ENCODE measurements at regions not wholly inside any gene's neighbourhood (a gene's known extent, or its start where the extent isn't known, plus 50 kb on each side); places are given as distances from the start of the nearest gene placed in this dataset.
A peak's percentile ranks its signal among the peaks of the same experiment; 100 is the strongest.
"Not testable (repeated sequence)": the region's sequence is repeated elsewhere in the genome, so short reads cannot be mapped to it uniquely, and the experiment has no call there.

- peak overlapping the region; percentile 59 for H3K27ac Mint-ChIP-seq (ENCODE audit: unreplicated experiment)
- peak; percentile 32 for DNase-seq
- not testable (repeated sequence) for H3K27me3 Mint-ChIP-seq (ENCODE audit: unreplicated experiment); H3K9me3 Mint-ChIP-seq (ENCODE audit: unreplicated experiment); H3K36me3 Mint-ChIP-seq (ENCODE audit: unreplicated experiment); H3K4me1 Mint-ChIP-seq (ENCODE audit: low read depth, unreplicated experiment); H3K4me3 Mint-ChIP-seq (ENCODE audit: unreplicated experiment)
Measured at GRCh38 chr2:111262627-111263379, 142.1 kb downstream of the BCL2L11 start.

DNA sequence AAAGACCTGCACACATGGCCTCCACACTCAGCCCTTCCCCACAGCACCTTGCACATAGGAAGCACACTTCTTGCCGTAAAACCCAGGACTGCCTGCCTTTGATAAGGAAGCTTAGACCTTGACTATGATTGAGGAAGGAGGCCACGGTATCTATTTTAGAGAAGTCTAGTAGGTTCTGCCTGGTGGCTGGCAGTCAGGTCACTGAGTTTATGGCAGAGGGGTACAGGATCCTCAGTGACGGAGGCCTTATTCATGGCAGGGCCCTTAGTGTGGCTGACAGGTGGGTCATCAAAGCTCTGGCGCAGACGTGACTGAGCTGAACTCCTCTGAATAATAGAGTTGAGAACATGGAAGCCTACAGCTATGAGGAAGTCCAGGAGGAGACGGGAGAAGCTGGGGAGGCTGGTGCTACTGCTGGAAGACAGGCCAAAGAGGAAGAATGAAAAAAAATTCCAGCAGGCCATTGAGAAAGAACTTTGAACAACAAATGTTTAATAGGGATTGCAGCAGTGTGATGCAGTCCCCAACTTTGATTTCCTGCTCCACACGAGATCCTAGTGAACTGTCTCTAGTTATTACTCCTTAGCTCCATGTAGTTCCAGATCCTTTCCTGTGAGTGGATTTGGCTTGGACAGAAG, 142.8 kb downstream of the BCL2L11 start:
- H3K4me1 Mint-ChIP-seq (ENCODE audit: low read depth, unreplicated experiment); H3K27ac Mint-ChIP-seq (ENCODE audit: unreplicated experiment); H3K9me3 Mint-ChIP-seq (ENCODE audit: unreplicated experiment); H3K36me3 Mint-ChIP-seq (ENCODE audit: unreplicated experiment); DNase-seq; H3K4me3 Mint-ChIP-seq (ENCODE audit: unreplicated experiment); H3K27me3 Mint-ChIP-seq (ENCODE audit: unreplicated experiment): not testable (repeated sequence)

GRCh38 chr2:111264956-111265355, 144.2 kb downstream of the BCL2L11 start:
- H3K9me3 Mint-ChIP-seq (ENCODE audit: unreplicated experiment); H3K27me3 Mint-ChIP-seq (ENCODE audit: unreplicated experiment); H3K27ac Mint-ChIP-seq (ENCODE audit: unreplicated experiment); H3K4me3 Mint-ChIP-seq (ENCODE audit: unreplicated experiment); H3K4me1 Mint-ChIP-seq (ENCODE audit: low read depth, unreplicated experiment); DNase-seq; H3K36me3 Mint-ChIP-seq (ENCODE audit: unreplicated experiment): not testable (repeated sequence)

GRCh38 chr2:111266556-111266955, 145.8 kb downstream of the BCL2L11 start:
- H3K4me3 Mint-ChIP-seq (ENCODE audit: unreplicated experiment); H3K36me3 Mint-ChIP-seq (ENCODE audit: unreplicated experiment); DNase-seq; H3K27me3 Mint-ChIP-seq (ENCODE audit: unreplicated experiment); H3K4me1 Mint-ChIP-seq (ENCODE audit: low read depth, unreplicated experiment); H3K9me3 Mint-ChIP-seq (ENCODE audit: unreplicated experiment); H3K27ac Mint-ChIP-seq (ENCODE audit: unreplicated experiment): not testable (repeated sequence)

DNA sequence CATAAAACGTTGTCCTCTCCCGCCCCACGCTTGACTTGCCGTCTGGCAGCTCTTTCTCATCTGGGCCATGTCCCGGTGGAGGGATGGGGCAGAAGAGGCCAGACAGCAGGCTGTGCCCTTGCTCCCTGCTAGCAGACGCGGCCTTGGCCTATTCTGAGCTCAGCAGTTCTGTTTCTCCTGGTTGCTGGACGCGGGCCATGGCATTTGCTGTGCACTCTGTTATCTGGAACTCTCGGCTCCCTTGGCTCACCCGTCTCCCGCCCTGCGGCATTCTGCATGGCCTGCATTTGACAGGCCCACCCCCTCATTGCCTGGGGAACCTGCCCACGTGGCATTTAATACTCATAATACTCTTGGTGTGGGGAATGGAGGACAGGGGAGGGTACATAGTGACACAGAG, 146.3 kb downstream of the BCL2L11 start:
- H3K4me3 Mint-ChIP-seq (ENCODE audit: unreplicated experiment); H3K4me1 Mint-ChIP-seq (ENCODE audit: low read depth, unreplicated experiment); DNase-seq; H3K36me3 Mint-ChIP-seq (ENCODE audit: unreplicated experiment); H3K9me3 Mint-ChIP-seq (ENCODE audit: unreplicated experiment); H3K27me3 Mint-ChIP-seq (ENCODE audit: unreplicated experiment); H3K27ac Mint-ChIP-seq (ENCODE audit: unreplicated experiment): not testable (repeated sequence)

DNA sequence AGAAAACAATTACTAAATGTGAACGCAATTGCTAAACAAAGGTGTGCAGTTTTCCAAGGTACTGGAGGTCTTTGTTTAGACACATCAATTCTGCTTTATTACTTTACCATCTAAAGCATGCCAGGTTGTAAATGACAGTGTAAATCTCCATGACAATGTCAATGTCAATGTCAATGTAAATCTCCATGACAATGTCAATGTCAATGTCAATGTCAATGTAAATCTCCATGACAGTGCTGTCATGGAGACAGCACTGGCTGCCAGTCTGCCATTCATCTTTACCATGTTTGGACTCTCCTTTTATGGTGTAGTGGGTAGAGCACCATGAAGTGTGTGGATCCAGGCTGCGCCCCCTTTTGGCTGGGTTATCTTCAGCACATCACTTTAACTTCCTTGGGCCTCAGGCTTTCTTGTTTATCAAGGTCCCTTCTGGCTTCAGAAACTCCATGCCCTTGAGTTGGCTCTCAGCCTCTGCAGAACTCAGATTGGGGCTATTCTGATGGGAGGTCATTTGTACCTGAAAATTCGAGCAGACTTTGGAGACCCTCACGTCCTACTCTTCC, 149.1 kb downstream of the BCL2L11 start:
- not testable (repeated sequence) for H3K36me3 Mint-ChIP-seq (ENCODE audit: unreplicated experiment); H3K9me3 Mint-ChIP-seq (ENCODE audit: unreplicated experiment); H3K27ac Mint-ChIP-seq (ENCODE audit: unreplicated experiment); H3K4me3 Mint-ChIP-seq (ENCODE audit: unreplicated experiment); H3K27me3 Mint-ChIP-seq (ENCODE audit: unreplicated experiment); DNase-seq; H3K4me1 Mint-ChIP-seq (ENCODE audit: low read depth, unreplicated experiment)

DNA sequence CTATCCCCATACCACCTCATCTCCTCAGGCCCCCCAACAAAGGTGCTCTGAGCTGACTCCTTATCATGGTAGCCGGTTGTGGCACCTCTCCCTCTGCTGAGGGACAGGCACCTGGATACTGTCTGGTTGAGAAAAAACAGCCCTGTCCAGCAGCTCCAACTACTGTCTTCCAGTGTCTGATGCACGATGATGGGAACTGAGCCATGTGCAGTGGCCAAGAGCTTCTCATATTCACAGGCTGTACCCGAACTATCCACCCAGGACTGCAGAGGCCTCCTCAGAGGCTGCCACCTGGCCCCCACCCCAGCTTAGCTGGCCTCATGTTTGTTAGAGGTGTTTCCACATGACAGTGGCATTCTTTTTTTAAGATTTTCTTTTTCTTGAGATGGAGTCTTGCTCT, 149.9 kb downstream of the BCL2L11 start:
- not testable (repeated sequence) for H3K9me3 Mint-ChIP-seq (ENCODE audit: unreplicated experiment); H3K27me3 Mint-ChIP-seq (ENCODE audit: unreplicated experiment); H3K36me3 Mint-ChIP-seq (ENCODE audit: unreplicated experiment); H3K4me1 Mint-ChIP-seq (ENCODE audit: low read depth, unreplicated experiment); H3K27ac Mint-ChIP-seq (ENCODE audit: unreplicated experiment); DNase-seq; H3K4me3 Mint-ChIP-seq (ENCODE audit: unreplicated experiment)

GRCh38 chr2:111271647-111272304, 151.1 kb downstream of the BCL2L11 start:
- not testable (repeated sequence) for H3K36me3 Mint-ChIP-seq (ENCODE audit: unreplicated experiment); H3K4me3 Mint-ChIP-seq (ENCODE audit: unreplicated experiment); H3K4me1 Mint-ChIP-seq (ENCODE audit: low read depth, unreplicated experiment); H3K27ac Mint-ChIP-seq (ENCODE audit: unreplicated experiment); DNase-seq; H3K27me3 Mint-ChIP-seq (ENCODE audit: unreplicated experiment); H3K9me3 Mint-ChIP-seq (ENCODE audit: unreplicated experiment)

- not testable (repeated sequence) for DNase-seq; H3K4me1 Mint-ChIP-seq (ENCODE audit: low read depth, unreplicated experiment); H3K27ac Mint-ChIP-seq (ENCODE audit: unreplicated experiment); H3K4me3 Mint-ChIP-seq (ENCODE audit: unreplicated experiment); H3K27me3 Mint-ChIP-seq (ENCODE audit: unreplicated experiment); H3K36me3 Mint-ChIP-seq (ENCODE audit: unreplicated experiment); H3K9me3 Mint-ChIP-seq (ENCODE audit: unreplicated experiment)
Measured at GRCh38 chr2:111273007-111273406, 152.3 kb downstream of the BCL2L11 start.

- H3K4me3 Mint-ChIP-seq (ENCODE audit: unreplicated experiment); H3K27ac Mint-ChIP-seq (ENCODE audit: unreplicated experiment); DNase-seq: not testable (repeated sequence)
Measured at GRCh38 chr2:111275047-111275853, 154.5 kb downstream of the BCL2L11 start.

GRCh38 chr2:111275854-111276171, 155.1 kb downstream of the BCL2L11 start:
- not testable (repeated sequence) for H3K27me3 Mint-ChIP-seq (ENCODE audit: unreplicated experiment); H3K4me1 Mint-ChIP-seq (ENCODE audit: low read depth, unreplicated experiment); H3K4me3 Mint-ChIP-seq (ENCODE audit: unreplicated experiment); H3K36me3 Mint-ChIP-seq (ENCODE audit: unreplicated experiment); DNase-seq; H3K27ac Mint-ChIP-seq (ENCODE audit: unreplicated experiment); H3K9me3 Mint-ChIP-seq (ENCODE audit: unreplicated experiment)

More at GRCh38 chr2:111275047-111275853, 154.5 kb downstream of the BCL2L11 start:
- not testable (repeated sequence) for H3K9me3 Mint-ChIP-seq (ENCODE audit: unreplicated experiment); H3K27me3 Mint-ChIP-seq (ENCODE audit: unreplicated experiment); H3K4me1 Mint-ChIP-seq (ENCODE audit: low read depth, unreplicated experiment); H3K36me3 Mint-ChIP-seq (ENCODE audit: unreplicated experiment)

DNA sequence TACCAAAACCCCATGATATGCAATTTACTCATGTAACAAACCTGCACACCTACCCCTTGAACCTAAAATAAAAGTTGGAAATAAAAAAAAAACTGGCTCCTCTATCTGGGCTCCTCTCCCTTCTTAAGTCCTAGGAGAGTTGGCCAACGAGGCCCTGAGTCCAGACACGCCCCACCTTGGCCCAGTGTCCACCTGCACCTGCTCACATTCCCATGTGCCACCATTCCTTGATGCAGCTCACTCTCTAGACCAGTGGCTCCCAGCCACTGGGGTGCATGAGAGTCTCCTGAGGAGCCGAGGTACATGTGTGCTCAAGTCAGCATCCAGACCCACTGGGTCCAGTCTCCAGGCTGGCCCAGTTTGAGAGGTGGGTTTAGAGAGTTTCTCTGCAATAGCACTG, 157.4 kb downstream of the BCL2L11 start:
- not testable (repeated sequence) for H3K27ac Mint-ChIP-seq (ENCODE audit: unreplicated experiment); H3K4me3 Mint-ChIP-seq (ENCODE audit: unreplicated experiment); H3K9me3 Mint-ChIP-seq (ENCODE audit: unreplicated experiment); H3K36me3 Mint-ChIP-seq (ENCODE audit: unreplicated experiment); H3K27me3 Mint-ChIP-seq (ENCODE audit: unreplicated experiment); DNase-seq; H3K4me1 Mint-ChIP-seq (ENCODE audit: low read depth, unreplicated experiment)

Data from glutamatergic neuron (in vitro differentiated cells).